ENCODE measurements at regions not wholly inside any gene's neighbourhood (a gene's known extent, or its start where the extent isn't known, plus 50 kb on each side); places are given as distances from the start of the nearest gene placed in this dataset.

GRCh38 chr2:120613742-120614571 lies 121.7 kb upstream of the GLI2 start:
- DNase-seq (ENCODE audit: low read depth in 1 of 2, low spot score in 2 of 2) (no peak), FAIRE-seq (no peak)
- Histone ChIP-seq H3K9me3 (ENCODE audit: insufficient read depth in 2 of 2, low read depth in 1 of 2, low read length in 1 of 2) (no peaks in the 10 kb centered on the region), H3K18ac (ENCODE audit: extremely low read depth, low read length) (no peak overlapping the region), H4K8ac (ENCODE audit: extremely low read depth, insufficient read depth, low read length) (no peak overlapping the region), H3K23ac (ENCODE audit: insufficient read length) (no peak overlapping the region), H4K20me1 (replicated peaks in 1 of 2; ENCODE audit: control insufficient read depth in 1 of 2, insufficient read depth in 2 of 2, low read length in 2 of 2) (no peaks in the 10 kb centered on the region), H3K4me2 (ENCODE audit: insufficient read depth in 1 of 2, low read depth in 2 of 2, low read length in 2 of 2) (no peak overlapping the region), H3K4me1 (replicated peaks in 1 of 4; ENCODE audit: control insufficient read depth in 3 of 4, insufficient read depth in 4 of 4, low read length in 3 of 4) (peaks cover 0 to 3% (median under 1%) of the 10 kb centered on the region in 4 experiments; a peak in 2 of 7 replicates), H3K4me3 (ENCODE audit: extremely low read depth in 1 of 4, insufficient read depth in 2 of 4, low read depth in 3 of 4, low read length in 4 of 4) (no peak overlapping the region), H3K14ac (ENCODE audit: insufficient read length) (no peak overlapping the region), H4K5ac (ENCODE audit: insufficient read length, low read depth, low read length) (no peak overlapping the region), H3K27me3 (replicated peaks in 1 of 4; ENCODE audit: control insufficient read depth in 3 of 4, extremely low read depth in 1 of 4, insufficient read depth in 3 of 4, low read length in 3 of 4) (peaks cover 0 to 3% (median 1%) of the 10 kb centered on the region in 4 experiments; a peak in 4 of 7 replicates), H3K36me3 (ENCODE audit: control insufficient read depth in 2 of 4, insufficient read depth in 4 of 4, low read length in 3 of 4) (no peaks in the 10 kb centered on the region), H3K4ac (replicated peaks; ENCODE audit: insufficient read length, low read depth, low read length) (no peak overlapping the region), H2BK20ac (ENCODE audit: low read length) (no peak overlapping the region), H3K9ac (replicated peaks in 1 of 4; ENCODE audit: extremely low read depth in 1 of 4, low read depth in 3 of 4, low read length in 3 of 4) (no peak overlapping the region), H2AFZ (ENCODE audit: low read length) (no peak overlapping the region), H3K79me1 (ENCODE audit: low read depth, low read length) (no peaks in the 10 kb centered on the region), H2AK5ac (ENCODE audit: low read depth, low read length) (no peak overlapping the region), H2BK12ac (ENCODE audit: low read depth, low read length) (no peak overlapping the region), H3K56ac (replicated peaks; ENCODE audit: insufficient read length, low read depth, low read length) (no peak overlapping the region), H2BK5ac (ENCODE audit: low read depth, low read length) (no peak overlapping the region), H4K91ac (replicated peaks; ENCODE audit: insufficient read length, low read length) (no peak overlapping the region), H3K27ac (ENCODE audit: low read depth, low read length) (no peak overlapping the region), H2BK15ac (ENCODE audit: low read length) (peak overlapping the region; percentile 29; the same call in 1 of the 2 replicates), H3K23me2 (ENCODE audit: low read depth, low read length) (no peaks in the 10 kb centered on the region), H2BK120ac (replicated peaks; ENCODE audit: low read depth, low read length) (no peak overlapping the region), H3K79me2 (ENCODE audit: control insufficient read depth in 1 of 2, insufficient read depth in 2 of 2, low read length in 2 of 2) (no peaks in the 10 kb centered on the region)
- CTCF ChIA-PET (ENCODE audit: partially characterized antibody): interaction anchor here (0.7 to 2.6 kb wide), 11 partner anchors 8 to 218 kb away, joined by 3 to 8 read pairs (median 4); no protein-coding TSS in a partner anchor
- POLR2A ChIA-PET (ENCODE audit: partially characterized antibody): interaction anchor here (1.6 kb wide), 1 partner anchor 461 kb away, joined by 3 read pairs; no protein-coding TSS in a partner anchor
- WGBS, 2 experiments (ENCODE audit: extremely low coverage in 1 of 2, insufficient coverage in 1 of 2, insufficient read length in 1 of 2, insufficient replicate concordance in 2 of 2, low coverage in 1 of 2, low lambda C conversion rate in 2 of 2, missing lambda C conversion rate in 1 of 2): 87% methylated on average over 29 of the region's 29 CpGs; no CpG with 5 or more reads in 1 of the 2 experiments
- TF ChIP-seq RAD21 (IDR thresholded peaks at IDR 0.05 in 1 of 2, conservative IDR thresholded peaks at IDR 0.05 in 1 of 2; ENCODE audit: low read depth in 2 of 2, low read length in 2 of 2) (no peak), CHD1 (IDR thresholded peaks at IDR 0.05; ENCODE audit: low read depth, low read length) (no peak), CHD2 (IDR thresholded peaks at IDR 0.05; ENCODE audit: low read length) (no peak), HDAC2 (IDR thresholded peaks at IDR 0.05; ENCODE audit: borderline replicate concordance in 1 of 2, low read depth in 2 of 2, low read length in 2 of 2) (no peak), CTBP2 (IDR thresholded peaks at IDR 0.05; ENCODE audit: borderline replicate concordance, insufficient read depth, insufficient read length, low read length) (no peak), TEAD4 (IDR thresholded peaks at IDR 0.05; ENCODE audit: low read depth, low read length) (no peak), E2F6 (IDR thresholded peaks at IDR 0.05) (no peak), SUZ12 (IDR thresholded peaks at IDR 0.05; ENCODE audit: low read length) (no peak), JUND (IDR thresholded peaks at IDR 0.05; ENCODE audit: low read length) (no peak)
